HEK293 (cell line): ENCODE measurements at regions not wholly inside any gene's neighbourhood (a gene's known extent, or its start where the extent isn't known, plus 50 kb on each side); places are given as distances from the start of the nearest gene placed in this dataset.

ENCODE experiments used
- CTCF ChIA-PET: fragments of 350-600 bp; formaldehyde crosslinking; extraction: SDS; loops from one replicate; lab custom pipeline; 2021; ENCODE audit warnings: antibody characterized with exemption; lab: Yijun Ruan, JAX
- POLR2A ChIA-PET: fragments of 300-600 bp; formaldehyde crosslinking; extraction: SDS; loops from one replicate; lab custom pipeline; 2020; ENCODE audit warnings: antibody characterized with exemption, inconsistent platforms; lab: Yijun Ruan, JAX
- H3K27ac ChIP-seq: fragments of 200-500 bp; sonication (Bioruptor generic); 2 replicates; pipeline ENCODE4 v1.5.1; 2014; ENCODE audit warnings: low read depth, low read length, control low read depth, inconsistent platforms; ENCODE audit errors: extremely low read depth
- H3K36me3 ChIP-seq, 2 experiments: fragments of 200-500 bp in 1 of 2; sonication (Bioruptor generic) in 1 of 2; 1 replicate in 1 of 2; 2 replicates in 1 of 2; pipeline ENCODE4 v1.5.1; 2014 to 2017; ENCODE audit warnings: inconsistent platforms in 2 of 2, low read length in 2 of 2; ENCODE audit not compliant: control insufficient read depth in 2 of 2, insufficient read depth in 1 of 2
- H3K4me1 ChIP-seq: fragments of 200-500 bp; sonication (Bioruptor generic); 2 replicates; pipeline ENCODE4 v1.5.1; 2014; ENCODE audit warnings: mild to moderate bottlenecking, low read length, inconsistent platforms; ENCODE audit not compliant: control insufficient read depth, insufficient read depth
- H3K4me3 ChIP-seq: 2 replicates; pipeline ENCODE4 v1.5.1; 2011; ENCODE audit warnings: low read depth, mild to moderate bottlenecking, control low read depth, low read length, moderate library complexity
- H3K9me3 ChIP-seq: fragments of 200-500 bp; sonication (Bioruptor generic); 2 replicates; pipeline ENCODE4 v1.5.1; 2014; ENCODE audit warnings: low read depth, low read length, inconsistent platforms; ENCODE audit not compliant: control insufficient read depth, insufficient read depth
- KLF1 ChIP-seq: fragments of 450-650 bp; formaldehyde crosslinking; IDR thresholded peaks from 2 replicates; pipeline ENCODE4 v1.5.1; 2016; ENCODE audit warnings: missing biosample characterization, missing genetic modification characterization
- MZF1 ChIP-seq: fragments of 450-650 bp; formaldehyde crosslinking; IDR thresholded peaks from 2 replicates; pipeline ENCODE4 v1.5.1; 2017; ENCODE audit warnings: missing biosample characterization, missing genetic modification characterization, borderline replicate concordance
- ZNF140 ChIP-seq: fragments of 450-650 bp; formaldehyde crosslinking; IDR thresholded peaks from 2 replicates; pipeline ENCODE4 v1.5.1; 2016; ENCODE audit warnings: missing biosample characterization, missing genetic modification characterization
- ZNF16 ChIP-seq: fragments of 450-650 bp; formaldehyde crosslinking; IDR thresholded peaks from 2 replicates; pipeline ENCODE4 v1.5.1; 2016; ENCODE audit warnings: low read depth, missing biosample characterization, missing genetic modification characterization
- ZNF248 ChIP-seq: fragments of 450-650 bp; formaldehyde crosslinking; IDR thresholded peaks from 2 replicates; pipeline ENCODE4 v1.5.1; 2017; ENCODE audit warnings: missing biosample characterization, missing genetic modification characterization
- ZNF266 ChIP-seq: fragments of 450-650 bp; formaldehyde crosslinking; IDR thresholded peaks from 2 replicates; pipeline ENCODE4 v1.5.1; 2016; ENCODE audit warnings: missing biosample characterization, missing genetic modification characterization, low read depth
- ZNF311 ChIP-seq: fragments of 450-650 bp; formaldehyde crosslinking; IDR thresholded peaks from 2 replicates; pipeline ENCODE4 v1.5.1; 2017; ENCODE audit warnings: missing biosample characterization, missing genetic modification characterization, borderline replicate concordance
- ZNF354C ChIP-seq: fragments of 450-650 bp; formaldehyde crosslinking; IDR thresholded peaks from 2 replicates; pipeline ENCODE4 v1.5.1; 2016; ENCODE audit warnings: missing biosample characterization, missing genetic modification characterization, low read depth, borderline replicate concordance
- ZNF654 ChIP-seq: fragments of 450-650 bp; formaldehyde crosslinking; IDR thresholded peaks from 2 replicates; pipeline ENCODE4 v1.5.1; 2016; ENCODE audit warnings: low read depth, missing biosample characterization, missing genetic modification characterization
- ZNF664 ChIP-seq: fragments of 450-650 bp; formaldehyde crosslinking; IDR thresholded peaks from 2 replicates; pipeline ENCODE4 v1.5.1; 2016; ENCODE audit warnings: missing biosample characterization, missing genetic modification characterization
- ZNF843 ChIP-seq: fragments of 450-650 bp; formaldehyde crosslinking; IDR thresholded peaks from 2 replicates; pipeline ENCODE4 v1.5.1; 2016; ENCODE audit warnings: missing biosample characterization, missing genetic modification characterization
- ZXDB ChIP-seq: fragments of 450-650 bp; formaldehyde crosslinking; IDR thresholded peaks from 2 replicates; pipeline ENCODE4 v1.5.1; 2016; ENCODE audit warnings: missing biosample characterization, missing genetic modification characterization
- TF ChIP-seq, protein P1 (sequence below): fragments of 450-650 bp; formaldehyde crosslinking; IDR thresholded peaks from 2 replicates; pipeline ENCODE4 v1.5.1; 2016; ENCODE audit warnings: missing biosample characterization, missing genetic modification characterization
- TF ChIP-seq, protein P2 (sequence below): fragments of 450-650 bp; formaldehyde crosslinking; IDR thresholded peaks from 2 replicates; pipeline ENCODE4 v1.5.1; 2016; ENCODE audit warnings: missing biosample characterization, missing genetic modification characterization
- TF ChIP-seq, protein P3 (sequence below): fragments of 450-650 bp; formaldehyde crosslinking; IDR thresholded peaks from 2 replicates; pipeline ENCODE4 v1.5.1; 2016; ENCODE audit warnings: missing biosample characterization, missing genetic modification characterization, borderline replicate concordance
- TF ChIP-seq, protein P4 (sequence below): fragments of 450-650 bp; formaldehyde crosslinking; IDR thresholded peaks from 2 replicates; pipeline ENCODE4 v1.5.1; 2016; ENCODE audit warnings: missing biosample characterization, missing genetic modification characterization
- TF ChIP-seq, protein P5 (sequence below): fragments of 450-650 bp; formaldehyde crosslinking; IDR thresholded peaks from 2 replicates; pipeline ENCODE4 v1.5.1; 2016; ENCODE audit warnings: missing biosample characterization, missing genetic modification characterization

DNA sequence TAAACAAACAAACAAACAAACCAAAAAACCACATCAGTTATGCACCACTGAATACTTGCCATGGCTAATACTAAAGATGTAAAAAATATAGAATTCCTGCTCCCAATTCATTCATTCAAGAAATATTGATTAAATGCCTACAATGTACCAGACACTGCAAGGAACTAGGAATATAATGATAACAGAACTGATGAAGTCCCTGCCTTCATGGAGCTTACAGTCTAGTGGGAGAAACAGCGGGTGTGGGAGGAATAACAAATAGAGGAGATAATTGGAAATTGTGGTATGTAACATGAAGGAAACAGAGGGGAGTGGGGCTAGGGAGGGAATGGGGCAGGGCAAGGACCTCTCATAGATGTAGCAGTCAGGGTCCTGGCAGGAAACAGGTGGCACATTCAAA lies 58.6 kb upstream of the NBL1 start (continued):
- TF ChIP-seq, protein P1, sequence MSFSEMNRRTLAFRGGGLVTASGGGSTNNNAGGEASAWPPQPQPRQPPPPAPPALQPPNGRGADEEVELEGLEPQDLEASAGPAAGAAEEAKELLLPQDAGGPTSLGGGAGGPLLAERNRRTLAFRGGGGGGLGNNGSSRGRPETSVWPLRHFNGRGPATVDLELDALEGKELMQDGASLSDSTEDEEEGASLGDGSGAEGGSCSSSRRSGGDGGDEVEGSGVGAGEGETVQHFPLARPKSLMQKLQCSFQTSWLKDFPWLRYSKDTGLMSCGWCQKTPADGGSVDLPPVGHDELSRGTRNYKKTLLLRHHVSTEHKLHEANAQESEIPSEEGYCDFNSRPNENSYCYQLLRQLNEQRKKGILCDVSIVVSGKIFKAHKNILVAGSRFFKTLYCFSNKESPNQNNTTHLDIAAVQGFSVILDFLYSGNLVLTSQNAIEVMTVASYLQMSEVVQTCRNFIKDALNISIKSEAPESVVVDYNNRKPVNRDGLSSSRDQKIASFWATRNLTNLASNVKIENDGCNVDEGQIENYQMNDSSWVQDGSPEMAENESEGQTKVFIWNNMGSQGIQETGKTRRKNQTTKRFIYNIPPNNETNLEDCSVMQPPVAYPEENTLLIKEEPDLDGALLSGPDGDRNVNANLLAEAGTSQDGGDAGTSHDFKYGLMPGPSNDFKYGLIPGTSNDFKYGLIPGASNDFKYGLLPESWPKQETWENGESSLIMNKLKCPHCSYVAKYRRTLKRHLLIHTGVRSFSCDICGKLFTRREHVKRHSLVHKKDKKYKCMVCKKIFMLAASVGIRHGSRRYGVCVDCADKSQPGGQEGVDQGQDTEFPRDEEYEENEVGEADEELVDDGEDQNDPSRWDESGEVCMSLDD (tag by site-specific recombination) = no peak
- no peak for TF ChIP-seq ZNF266
- TF ChIP-seq, protein P2, sequence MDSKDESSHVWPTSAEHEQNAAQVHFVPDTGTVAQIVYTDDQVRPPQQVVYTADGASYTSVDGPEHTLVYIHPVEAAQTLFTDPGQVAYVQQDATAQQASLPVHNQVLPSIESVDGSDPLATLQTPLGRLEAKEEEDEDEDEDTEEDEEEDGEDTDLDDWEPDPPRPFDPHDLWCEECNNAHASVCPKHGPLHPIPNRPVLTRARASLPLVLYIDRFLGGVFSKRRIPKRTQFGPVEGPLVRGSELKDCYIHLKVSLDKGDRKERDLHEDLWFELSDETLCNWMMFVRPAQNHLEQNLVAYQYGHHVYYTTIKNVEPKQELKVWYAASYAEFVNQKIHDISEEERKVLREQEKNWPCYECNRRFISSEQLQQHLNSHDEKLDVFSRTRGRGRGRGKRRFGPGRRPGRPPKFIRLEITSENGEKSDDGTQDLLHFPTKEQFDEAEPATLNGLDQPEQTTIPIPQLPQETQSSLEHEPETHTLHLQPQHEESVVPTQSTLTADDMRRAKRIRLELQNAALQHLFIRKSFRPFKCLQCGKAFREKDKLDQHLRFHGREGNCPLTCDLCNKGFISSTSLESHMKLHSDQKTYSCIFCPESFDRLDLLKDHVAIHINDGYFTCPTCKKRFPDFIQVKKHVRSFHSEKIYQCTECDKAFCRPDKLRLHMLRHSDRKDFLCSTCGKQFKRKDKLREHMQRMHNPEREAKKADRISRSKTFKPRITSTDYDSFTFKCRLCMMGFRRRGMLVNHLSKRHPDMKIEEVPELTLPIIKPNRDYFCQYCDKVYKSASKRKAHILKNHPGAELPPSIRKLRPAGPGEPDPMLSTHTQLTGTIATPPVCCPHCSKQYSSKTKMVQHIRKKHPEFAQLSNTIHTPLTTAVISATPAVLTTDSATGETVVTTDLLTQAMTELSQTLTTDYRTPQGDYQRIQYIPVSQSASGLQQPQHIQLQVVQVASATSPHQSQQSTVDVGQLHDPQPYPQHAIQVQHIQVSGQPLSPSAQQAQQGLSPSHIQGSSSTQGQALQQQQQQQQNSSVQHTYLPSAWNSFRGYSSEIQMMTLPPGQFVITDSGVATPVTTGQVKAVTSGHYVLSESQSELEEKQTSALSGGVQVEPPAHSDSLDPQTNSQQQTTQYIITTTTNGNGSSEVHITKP = no peak

DNA sequence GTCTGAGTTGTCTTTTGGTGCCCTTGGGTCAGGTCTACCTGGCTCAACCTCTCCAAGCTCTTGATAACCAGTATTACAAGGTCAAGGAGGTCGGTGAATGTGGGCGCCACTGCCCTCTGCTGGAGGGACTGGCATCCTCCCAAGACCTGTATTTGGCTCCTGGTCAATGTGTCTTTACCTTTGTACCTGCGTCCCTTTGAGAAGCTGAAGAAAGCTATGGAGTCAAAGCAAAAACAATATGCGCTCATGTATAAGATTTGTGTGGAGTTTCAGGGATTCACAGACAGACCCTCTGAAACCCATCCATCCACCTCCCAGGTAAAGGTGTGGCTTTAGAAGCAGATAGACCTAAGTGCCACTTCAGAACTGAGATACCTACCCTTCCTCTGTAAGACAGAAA lies 61.8 kb upstream of the NBL1 start:
- H3K4me3 ChIP-seq = no peak overlapping the region
- no peak overlapping the region for H3K27ac ChIP-seq
- ChIA-PET CTCF (interaction anchor here (0.5 to 4.7 kb wide), 45 partner anchors 9 to 447 kb away, joined by 3 to 24 read pairs (median 4); a partner anchor contains a TSS), POLR2A (interaction anchor here (0.5 to 1.1 kb wide), 2 partner anchors 15 to 256 kb away, joined by 3 to 5 read pairs; a partner anchor contains a TSS)
- no peaks in the 10 kb centered on the region for H3K9me3 ChIP-seq
- H3K36me3 ChIP-seq = no peaks in the 10 kb centered on the region
- TF ChIP-seq ZXDB (tag by site-specific recombination) = no peak
- TF ChIP-seq ZNF654 (tag by site-specific recombination) = peak; percentile 51
- H3K4me1 ChIP-seq = no peaks in the 10 kb centered on the region

DNA sequence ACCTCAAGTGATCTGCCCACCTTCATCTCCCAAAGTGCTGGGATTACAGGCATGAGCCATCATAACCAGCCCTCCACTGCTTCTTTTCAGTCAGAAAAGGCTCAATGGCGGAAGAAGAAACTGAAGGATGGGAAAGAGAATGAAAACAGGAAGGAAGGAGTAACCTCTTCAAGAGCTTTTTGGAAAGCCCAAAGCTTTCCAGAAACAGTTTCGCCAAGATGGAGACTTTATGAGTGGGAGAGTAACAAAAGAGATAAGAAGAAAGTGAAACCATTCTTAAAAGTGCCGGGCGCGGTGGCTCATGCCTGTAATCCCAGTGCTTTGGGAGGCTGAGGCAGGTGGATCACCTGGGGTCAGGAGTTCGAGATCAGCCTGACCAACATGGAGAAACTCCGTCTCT lies 62.7 kb upstream of the NBL1 start:
- Histone ChIP-seq H3K9me3 (no peaks in the 10 kb centered on the region), H3K36me3 (no peaks in the 10 kb centered on the region), H3K27ac (no peak overlapping the region), H3K4me3 (no peak overlapping the region), H3K4me1 (no peaks in the 10 kb centered on the region)
- ChIA-PET POLR2A (no interaction called here), CTCF (interaction anchor here (0.6 to 4.7 kb wide), 23 partner anchors 10 to 370 kb away, joined by 3 to 24 read pairs (median 4); no protein-coding TSS in a partner anchor)
- TF ChIP-seq ZNF354C (tag by site-specific recombination) (no peak), ZNF140 (tag by site-specific recombination) (no peak), ZNF248 (tag by site-specific recombination) (no peak), MZF1 (tag by site-specific recombination) (no peak), ZNF664 (tag by site-specific recombination) (no peak), KLF1 (tag by site-specific recombination) (no peak), ZNF16 (tag by site-specific recombination) (no peak), ZNF311 (tag by site-specific recombination) (no peak), ZNF843 (tag by site-specific recombination) (no peak)
- TF ChIP-seq, protein P3, sequence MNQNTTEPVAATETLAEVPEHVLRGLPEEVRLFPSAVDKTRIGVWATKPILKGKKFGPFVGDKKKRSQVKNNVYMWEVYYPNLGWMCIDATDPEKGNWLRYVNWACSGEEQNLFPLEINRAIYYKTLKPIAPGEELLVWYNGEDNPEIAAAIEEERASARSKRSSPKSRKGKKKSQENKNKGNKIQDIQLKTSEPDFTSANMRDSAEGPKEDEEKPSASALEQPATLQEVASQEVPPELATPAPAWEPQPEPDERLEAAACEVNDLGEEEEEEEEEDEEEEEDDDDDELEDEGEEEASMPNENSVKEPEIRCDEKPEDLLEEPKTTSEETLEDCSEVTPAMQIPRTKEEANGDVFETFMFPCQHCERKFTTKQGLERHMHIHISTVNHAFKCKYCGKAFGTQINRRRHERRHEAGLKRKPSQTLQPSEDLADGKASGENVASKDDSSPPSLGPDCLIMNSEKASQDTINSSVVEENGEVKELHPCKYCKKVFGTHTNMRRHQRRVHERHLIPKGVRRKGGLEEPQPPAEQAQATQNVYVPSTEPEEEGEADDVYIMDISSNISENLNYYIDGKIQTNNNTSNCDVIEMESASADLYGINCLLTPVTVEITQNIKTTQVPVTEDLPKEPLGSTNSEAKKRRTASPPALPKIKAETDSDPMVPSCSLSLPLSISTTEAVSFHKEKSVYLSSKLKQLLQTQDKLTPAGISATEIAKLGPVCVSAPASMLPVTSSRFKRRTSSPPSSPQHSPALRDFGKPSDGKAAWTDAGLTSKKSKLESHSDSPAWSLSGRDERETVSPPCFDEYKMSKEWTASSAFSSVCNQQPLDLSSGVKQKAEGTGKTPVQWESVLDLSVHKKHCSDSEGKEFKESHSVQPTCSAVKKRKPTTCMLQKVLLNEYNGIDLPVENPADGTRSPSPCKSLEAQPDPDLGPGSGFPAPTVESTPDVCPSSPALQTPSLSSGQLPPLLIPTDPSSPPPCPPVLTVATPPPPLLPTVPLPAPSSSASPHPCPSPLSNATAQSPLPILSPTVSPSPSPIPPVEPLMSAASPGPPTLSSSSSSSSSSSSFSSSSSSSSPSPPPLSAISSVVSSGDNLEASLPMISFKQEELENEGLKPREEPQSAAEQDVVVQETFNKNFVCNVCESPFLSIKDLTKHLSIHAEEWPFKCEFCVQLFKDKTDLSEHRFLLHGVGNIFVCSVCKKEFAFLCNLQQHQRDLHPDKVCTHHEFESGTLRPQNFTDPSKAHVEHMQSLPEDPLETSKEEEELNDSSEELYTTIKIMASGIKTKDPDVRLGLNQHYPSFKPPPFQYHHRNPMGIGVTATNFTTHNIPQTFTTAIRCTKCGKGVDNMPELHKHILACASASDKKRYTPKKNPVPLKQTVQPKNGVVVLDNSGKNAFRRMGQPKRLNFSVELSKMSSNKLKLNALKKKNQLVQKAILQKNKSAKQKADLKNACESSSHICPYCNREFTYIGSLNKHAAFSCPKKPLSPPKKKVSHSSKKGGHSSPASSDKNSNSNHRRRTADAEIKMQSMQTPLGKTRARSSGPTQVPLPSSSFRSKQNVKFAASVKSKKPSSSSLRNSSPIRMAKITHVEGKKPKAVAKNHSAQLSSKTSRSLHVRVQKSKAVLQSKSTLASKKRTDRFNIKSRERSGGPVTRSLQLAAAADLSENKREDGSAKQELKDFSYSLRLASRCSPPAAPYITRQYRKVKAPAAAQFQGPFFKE (tag by site-specific recombination) = no peak
- TF ChIP-seq, protein P4, sequence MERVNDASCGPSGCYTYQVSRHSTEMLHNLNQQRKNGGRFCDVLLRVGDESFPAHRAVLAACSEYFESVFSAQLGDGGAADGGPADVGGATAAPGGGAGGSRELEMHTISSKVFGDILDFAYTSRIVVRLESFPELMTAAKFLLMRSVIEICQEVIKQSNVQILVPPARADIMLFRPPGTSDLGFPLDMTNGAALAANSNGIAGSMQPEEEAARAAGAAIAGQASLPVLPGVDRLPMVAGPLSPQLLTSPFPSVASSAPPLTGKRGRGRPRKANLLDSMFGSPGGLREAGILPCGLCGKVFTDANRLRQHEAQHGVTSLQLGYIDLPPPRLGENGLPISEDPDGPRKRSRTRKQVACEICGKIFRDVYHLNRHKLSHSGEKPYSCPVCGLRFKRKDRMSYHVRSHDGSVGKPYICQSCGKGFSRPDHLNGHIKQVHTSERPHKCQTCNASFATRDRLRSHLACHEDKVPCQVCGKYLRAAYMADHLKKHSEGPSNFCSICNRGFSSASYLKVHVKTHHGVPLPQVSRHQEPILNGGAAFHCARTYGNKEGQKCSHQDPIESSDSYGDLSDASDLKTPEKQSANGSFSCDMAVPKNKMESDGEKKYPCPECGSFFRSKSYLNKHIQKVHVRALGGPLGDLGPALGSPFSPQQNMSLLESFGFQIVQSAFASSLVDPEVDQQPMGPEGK = no peak
- TF ChIP-seq, protein P5, sequence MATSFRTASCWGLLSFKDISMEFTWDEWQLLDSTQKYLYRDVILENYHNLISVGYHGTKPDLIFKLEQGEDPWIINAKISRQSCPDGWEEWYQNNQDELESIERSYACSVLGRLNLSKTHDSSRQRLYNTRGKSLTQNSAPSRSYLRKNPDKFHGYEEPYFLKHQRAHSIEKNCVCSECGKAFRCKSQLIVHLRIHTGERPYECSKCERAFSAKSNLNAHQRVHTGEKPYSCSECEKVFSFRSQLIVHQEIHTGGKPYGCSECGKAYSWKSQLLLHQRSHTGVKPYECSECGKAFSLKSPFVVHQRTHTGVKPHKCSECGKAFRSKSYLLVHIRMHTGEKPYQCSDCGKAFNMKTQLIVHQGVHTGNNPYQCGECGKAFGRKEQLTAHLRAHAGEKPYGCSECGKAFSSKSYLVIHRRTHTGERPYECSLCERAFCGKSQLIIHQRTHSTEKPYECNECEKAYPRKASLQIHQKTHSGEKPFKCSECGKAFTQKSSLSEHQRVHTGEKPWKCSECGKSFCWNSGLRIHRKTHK (tag by site-specific recombination) = no peak
